GM23338 (cell line): ENCODE measurements at regions not wholly inside any gene's neighbourhood (a gene's known extent, or its start where the extent isn't known, plus 50 kb on each side); places are given as distances from the start of the nearest gene placed in this dataset.

ENCODE experiments used
- ATAC-seq: fragments of 200-7000 bp; cut with Tn5 transposase; 3 replicates; pipeline ENCODE4 v1.9.1; 2020
- DNase-seq: peaks from one replicate; pipeline ENCODE4 v3.0.0-alpha.2; 2015; ENCODE audit warnings: low spot score
- H2AFZ ChIP-seq: fragments of 200-600 bp; sonication (generic); 2 replicates; pipeline ENCODE4 v1.8.0; 2016; ENCODE audit warnings: antibody characterized with exemption, mild to moderate bottlenecking, moderate library complexity
- H3F3A ChIP-seq: fragments of 200-600 bp; sonication (generic); replicated peaks from 2 replicates; pipeline ENCODE4 v1.8.0; 2017; ENCODE audit warnings: antibody characterized with exemption, mixed run types, low read depth
- H3K27ac ChIP-seq: fragments of 200-600 bp; sonication (generic); 2 replicates; pipeline ENCODE4 v1.6.1; 2016; ENCODE audit warnings: low read depth
- H3K27me3 ChIP-seq: fragments of 200-600 bp; sonication (generic); 2 replicates; pipeline ENCODE4 v1.8.0; 2016; ENCODE audit warnings: mild to moderate bottlenecking, mixed run types, moderate library complexity; ENCODE audit not compliant: insufficient read depth
- H3K36me3 ChIP-seq: fragments of 200-600 bp; sonication (generic); 2 replicates; pipeline ENCODE4 v1.8.0; 2016; ENCODE audit warnings: mild to moderate bottlenecking; ENCODE audit not compliant: insufficient read depth
- H3K4me1 ChIP-seq: fragments of 200-600 bp; sonication (generic); 2 replicates; pipeline ENCODE4 v1.8.0; 2016; ENCODE audit warnings: mild to moderate bottlenecking, moderate library complexity; ENCODE audit not compliant: insufficient read depth
- H3K4me2 ChIP-seq: fragments of 200-600 bp; sonication (generic); 2 replicates; pipeline ENCODE4 v1.7.1; 2017; ENCODE audit warnings: mixed run types
- H3K4me3 ChIP-seq: fragments of 200-600 bp; sonication (generic); 2 replicates; pipeline ENCODE4 v1.6.1; 2016; ENCODE audit warnings: mixed run types
- H3K79me2 ChIP-seq: fragments of 200-600 bp; sonication (generic); replicated peaks from 2 replicates; pipeline ENCODE4 v1.8.0; 2017; ENCODE audit warnings: mild to moderate bottlenecking; ENCODE audit not compliant: insufficient read depth
- H3K9me2 ChIP-seq: fragments of 200-600 bp; sonication (generic); 2 replicates; pipeline ENCODE4 v1.8.0; 2017; ENCODE audit not compliant: insufficient read depth
- H4K20me1 ChIP-seq: fragments of 200-600 bp; sonication (generic); replicated peaks from 2 replicates; pipeline ENCODE4 v1.8.0; 2017; ENCODE audit warnings: mild to moderate bottlenecking; ENCODE audit not compliant: insufficient read depth
- H3K27ac Mint-ChIP-seq: 2 replicates; pipeline ENCODE4 v1.8.0; 2020; ENCODE audit warnings: inconsistent platforms, mild to moderate bottlenecking, moderate library complexity, mixed read lengths
- H3K27me3 Mint-ChIP-seq: 3 replicates; pipeline ENCODE4 v1.8.0; 2022; ENCODE audit warnings: low read depth, mild to moderate bottlenecking, moderate library complexity, mixed read lengths, inconsistent platforms; ENCODE audit not compliant: insufficient read depth, poor library complexity
- H3K36me3 Mint-ChIP-seq: 3 replicates; pipeline ENCODE4 v1.8.0; 2021; ENCODE audit warnings: low read depth, mild to moderate bottlenecking, inconsistent platforms, moderate library complexity, mixed read lengths
- H3K4me1 Mint-ChIP-seq: 3 replicates; pipeline ENCODE4 v1.8.0; 2020; ENCODE audit warnings: mild to moderate bottlenecking, inconsistent platforms, mixed read lengths
- H3K4me3 Mint-ChIP-seq: 3 replicates; pipeline ENCODE4 v1.8.0; 2021; ENCODE audit warnings: moderate library complexity, mild to moderate bottlenecking, inconsistent platforms, mixed read lengths
- H3K9me3 Mint-ChIP-seq: 3 replicates; pipeline ENCODE4 v1.8.0; 2020; ENCODE audit warnings: moderate library complexity, mild to moderate bottlenecking, inconsistent platforms, mixed read lengths
- CREB1 ChIP-seq: fragments of 250-450 bp; sonication (Bioruptor Pico); IDR thresholded peaks from 2 replicates; pipeline ENCODE4 v1.5.0; 2020; ENCODE audit warnings: low read depth, mild to moderate bottlenecking, moderate library complexity
- EZH2 ChIP-seq: fragments of 200-600 bp; sonication (generic); IDR thresholded peaks from one replicate; pipeline ENCODE4 v1.8.0; 2017; ENCODE audit warnings: antibody characterized with exemption, mild to moderate bottlenecking, low read depth; ENCODE audit not compliant: unreplicated experiment
- EZH2phosphoT487 ChIP-seq: fragments of 200-600 bp; sonication (generic); IDR thresholded peaks from one replicate; pipeline ENCODE4 v1.8.1; 2018; ENCODE audit warnings: antibody characterized with exemption; ENCODE audit not compliant: unreplicated experiment
- JUNB ChIP-seq: IDR thresholded peaks from one replicate; pipeline ENCODE4 v1.6.1; 2016; ENCODE audit warnings: antibody characterized with exemption; ENCODE audit not compliant: unreplicated experiment
- NANOG ChIP-seq: IDR thresholded peaks from 2 replicates; pipeline ENCODE4 v1.6.1; 2016; ENCODE audit warnings: antibody characterized with exemption, borderline replicate concordance
- POLR2AphosphoS5 ChIP-seq: IDR thresholded peaks from 2 replicates; pipeline ENCODE4 v1.6.1; 2016; ENCODE audit warnings: antibody characterized with exemption, low read depth
- STAT1 ChIP-seq: IDR thresholded peaks from one replicate; pipeline ENCODE4 v1.6.1; 2016; ENCODE audit warnings: antibody characterized with exemption; ENCODE audit not compliant: unreplicated experiment
- ZNF114 ChIP-seq: fragments of 250-450 bp; sonication (Bioruptor Pico); IDR thresholded peaks from 2 replicates; pipeline ENCODE4 v1.5.0; 2020; ENCODE audit warnings: mild to moderate bottlenecking, moderate library complexity
- ZNF331 ChIP-seq: fragments of 250-450 bp; sonication (Bioruptor Pico); IDR thresholded peaks from 2 replicates; pipeline ENCODE4 v1.5.0; 2020; ENCODE audit warnings: low read depth, mild to moderate bottlenecking, moderate library complexity
- ZNF462 ChIP-seq: fragments of 250-450 bp; sonication (Bioruptor Pico); IDR thresholded peaks from 2 replicates; pipeline ENCODE4 v1.5.0; 2020; ENCODE audit warnings: mild to moderate bottlenecking, moderate library complexity
- TF ChIP-seq, protein P1 (sequence below): IDR thresholded peaks from one replicate; pipeline ENCODE4 v1.6.1; 2018; ENCODE audit warnings: antibody characterized with exemption; ENCODE audit not compliant: unreplicated experiment
- TF ChIP-seq, protein P2 (sequence below): IDR thresholded peaks from 2 replicates; pipeline ENCODE4 v1.6.1; 2016; ENCODE audit warnings: antibody characterized with exemption
- TF ChIP-seq, protein P3 (sequence below), 2 experiments: fragments of 200-600 bp in 1 of 2; sonication (generic) in 1 of 2; conservative IDR thresholded peaks; 2 replicates each; pipeline versions ENCODE4 v1.5.1 to v1.6.1; 2016 to 2017; ENCODE audit warnings: antibody characterized with exemption in 2 of 2, low read depth in 2 of 2, mild to moderate bottlenecking in 2 of 2, moderate library complexity in 1 of 2

- Mint-ChIP-seq H3K9me3 (no peaks in the 10 kb centered on the region), H3K36me3 (peaks cover 18% of the 10 kb centered on the region; the same call in 2 of the 3 replicates), H3K27me3 (peaks cover 8% of the 10 kb centered on the region), H3K4me1 (peaks cover 3% of the 10 kb centered on the region; the same call in 1 of the 3 replicates), H3K4me3 (no peak overlapping the region), H3K27ac (no peak overlapping the region)
- ATAC-seq (no peak), DNase-seq (no peak)
- Histone ChIP-seq H3K9me2 (no peaks in the 10 kb centered on the region), H3K4me3 (no peak overlapping the region), H3K4me1 (0 out of 2 replicates have a peak, but pooled peaks cover 2% of the 10 kb centered on the region), H3K27ac (no peak overlapping the region), H4K20me1 (peaks cover 41% of the 10 kb centered on the region), H2AFZ (no peak overlapping the region), H3F3A (0 out of 2 replicates have a peak, but pooled peaks cover 4% of the 10 kb centered on the region), H3K27me3 (no peaks in the 10 kb centered on the region), H3K4me2 (no peak overlapping the region), H3K79me2 (peaks cover 28% of the 10 kb centered on the region), H3K36me3 (peaks cover 3% of the 10 kb centered on the region; the same call in 1 of the 2 replicates)
- TF ChIP-seq ZNF331 (CRISPR knock-in tag) (no peak), NANOG (no peak), CREB1 (CRISPR knock-in tag) (no peak), STAT1 (no peak), POLR2AphosphoS5 (no peak), ZNF462 (CRISPR knock-in tag) (no peak), JUNB (no peak), ZNF114 (no peak), EZH2 (no peak), EZH2phosphoT487 (no peak)
- TF ChIP-seq, protein P1, sequence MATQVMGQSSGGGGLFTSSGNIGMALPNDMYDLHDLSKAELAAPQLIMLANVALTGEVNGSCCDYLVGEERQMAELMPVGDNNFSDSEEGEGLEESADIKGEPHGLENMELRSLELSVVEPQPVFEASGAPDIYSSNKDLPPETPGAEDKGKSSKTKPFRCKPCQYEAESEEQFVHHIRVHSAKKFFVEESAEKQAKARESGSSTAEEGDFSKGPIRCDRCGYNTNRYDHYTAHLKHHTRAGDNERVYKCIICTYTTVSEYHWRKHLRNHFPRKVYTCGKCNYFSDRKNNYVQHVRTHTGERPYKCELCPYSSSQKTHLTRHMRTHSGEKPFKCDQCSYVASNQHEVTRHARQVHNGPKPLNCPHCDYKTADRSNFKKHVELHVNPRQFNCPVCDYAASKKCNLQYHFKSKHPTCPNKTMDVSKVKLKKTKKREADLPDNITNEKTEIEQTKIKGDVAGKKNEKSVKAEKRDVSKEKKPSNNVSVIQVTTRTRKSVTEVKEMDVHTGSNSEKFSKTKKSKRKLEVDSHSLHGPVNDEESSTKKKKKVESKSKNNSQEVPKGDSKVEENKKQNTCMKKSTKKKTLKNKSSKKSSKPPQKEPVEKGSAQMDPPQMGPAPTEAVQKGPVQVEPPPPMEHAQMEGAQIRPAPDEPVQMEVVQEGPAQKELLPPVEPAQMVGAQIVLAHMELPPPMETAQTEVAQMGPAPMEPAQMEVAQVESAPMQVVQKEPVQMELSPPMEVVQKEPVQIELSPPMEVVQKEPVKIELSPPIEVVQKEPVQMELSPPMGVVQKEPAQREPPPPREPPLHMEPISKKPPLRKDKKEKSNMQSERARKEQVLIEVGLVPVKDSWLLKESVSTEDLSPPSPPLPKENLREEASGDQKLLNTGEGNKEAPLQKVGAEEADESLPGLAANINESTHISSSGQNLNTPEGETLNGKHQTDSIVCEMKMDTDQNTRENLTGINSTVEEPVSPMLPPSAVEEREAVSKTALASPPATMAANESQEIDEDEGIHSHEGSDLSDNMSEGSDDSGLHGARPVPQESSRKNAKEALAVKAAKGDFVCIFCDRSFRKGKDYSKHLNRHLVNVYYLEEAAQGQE, result no peak
- TF ChIP-seq, protein P2, sequence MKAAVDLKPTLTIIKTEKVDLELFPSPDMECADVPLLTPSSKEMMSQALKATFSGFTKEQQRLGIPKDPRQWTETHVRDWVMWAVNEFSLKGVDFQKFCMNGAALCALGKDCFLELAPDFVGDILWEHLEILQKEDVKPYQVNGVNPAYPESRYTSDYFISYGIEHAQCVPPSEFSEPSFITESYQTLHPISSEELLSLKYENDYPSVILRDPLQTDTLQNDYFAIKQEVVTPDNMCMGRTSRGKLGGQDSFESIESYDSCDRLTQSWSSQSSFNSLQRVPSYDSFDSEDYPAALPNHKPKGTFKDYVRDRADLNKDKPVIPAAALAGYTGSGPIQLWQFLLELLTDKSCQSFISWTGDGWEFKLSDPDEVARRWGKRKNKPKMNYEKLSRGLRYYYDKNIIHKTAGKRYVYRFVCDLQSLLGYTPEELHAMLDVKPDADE, result no peak
- TF ChIP-seq, protein P3, sequence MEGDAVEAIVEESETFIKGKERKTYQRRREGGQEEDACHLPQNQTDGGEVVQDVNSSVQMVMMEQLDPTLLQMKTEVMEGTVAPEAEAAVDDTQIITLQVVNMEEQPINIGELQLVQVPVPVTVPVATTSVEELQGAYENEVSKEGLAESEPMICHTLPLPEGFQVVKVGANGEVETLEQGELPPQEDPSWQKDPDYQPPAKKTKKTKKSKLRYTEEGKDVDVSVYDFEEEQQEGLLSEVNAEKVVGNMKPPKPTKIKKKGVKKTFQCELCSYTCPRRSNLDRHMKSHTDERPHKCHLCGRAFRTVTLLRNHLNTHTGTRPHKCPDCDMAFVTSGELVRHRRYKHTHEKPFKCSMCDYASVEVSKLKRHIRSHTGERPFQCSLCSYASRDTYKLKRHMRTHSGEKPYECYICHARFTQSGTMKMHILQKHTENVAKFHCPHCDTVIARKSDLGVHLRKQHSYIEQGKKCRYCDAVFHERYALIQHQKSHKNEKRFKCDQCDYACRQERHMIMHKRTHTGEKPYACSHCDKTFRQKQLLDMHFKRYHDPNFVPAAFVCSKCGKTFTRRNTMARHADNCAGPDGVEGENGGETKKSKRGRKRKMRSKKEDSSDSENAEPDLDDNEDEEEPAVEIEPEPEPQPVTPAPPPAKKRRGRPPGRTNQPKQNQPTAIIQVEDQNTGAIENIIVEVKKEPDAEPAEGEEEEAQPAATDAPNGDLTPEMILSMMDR (conservative IDR thresholded peaks at IDR 0.05; ENCODE audit: low read depth in 2 of 2), result no peak
Measured at GRCh38 chr2:74070991-74071390, 76.7 kb downstream of the BOLA3 start.
